PC-9 (cell line): ENCODE measurements at regions not wholly inside any gene's neighbourhood (a gene's known extent, or its start where the extent isn't known, plus 50 kb on each side); places are given as distances from the start of the nearest gene placed in this dataset.

Source experiments
- BruUV-seq: library from RNA; stranded (reverse); fragments of 400-500 nt; replicated peaks from 2 replicates; lab custom pipeline; 2021; lab: Mats Ljungman, UMichigan
- CTCF ChIA-PET: fragments of 300-600 bp; sonication (Branson Sonifier 250); formaldehyde crosslinking; loops from one replicate; lab custom pipeline; 2022; ENCODE audit warnings: antibody characterized with exemption; lab: Charles Lee
- POLR2A ChIA-PET: fragments of 300-600 bp; sonication (Branson Sonifier 250); formaldehyde crosslinking; loops from one replicate; lab custom pipeline; 2022; ENCODE audit warnings: antibody characterized with exemption; ENCODE audit not compliant: unreplicated experiment; lab: Charles Lee
- DNase-seq, 2 experiments: peaks; one replicate each; pipeline versions ENCODE4 v3.0.0 to v3.0.0-alpha.2; 2015 to 2022; ENCODE audit warnings: mixed read lengths in 1 of 2
- H2AFZ ChIP-seq: fragments of 200-600 bp; sonication (generic); 2 replicates; pipeline ENCODE4 v1.8.1; 2017; ENCODE audit warnings: antibody characterized with exemption
- H3F3A ChIP-seq: fragments of 200-600 bp; sonication (generic); 2 replicates; pipeline ENCODE4 v1.8.1; 2017; ENCODE audit warnings: antibody characterized with exemption, mild to moderate bottlenecking, low read depth; ENCODE audit not compliant: insufficient read depth
- H3K27ac ChIP-seq: fragments of 200-600 bp; sonication (generic); 2 replicates; pipeline ENCODE4 v1.6.1; 2016; ENCODE audit warnings: mixed run types
- H3K27me3 ChIP-seq: fragments of 200-600 bp; sonication (generic); 2 replicates; pipeline ENCODE4 v1.6.1; 2016; ENCODE audit warnings: low read depth, mixed run types; ENCODE audit not compliant: insufficient read depth
- H3K36me3 ChIP-seq: fragments of 200-600 bp; sonication (generic); 2 replicates; pipeline ENCODE4 v1.6.1; 2016; ENCODE audit warnings: low read depth, mixed run types
- H3K4me1 ChIP-seq: fragments of 200-600 bp; sonication (generic); replicated peaks from 2 replicates; pipeline ENCODE4 v1.6.1; 2016; ENCODE audit warnings: mixed run types; ENCODE audit not compliant: insufficient read depth
- H3K4me2 ChIP-seq: fragments of 200-600 bp; sonication (generic); 2 replicates; pipeline ENCODE4 v1.6.1; 2017; ENCODE audit warnings: mixed run types
- H3K4me3 ChIP-seq: fragments of 200-600 bp; sonication (generic); 2 replicates; pipeline ENCODE4 v1.6.1; 2016; ENCODE audit warnings: mixed run types
- H3K79me2 ChIP-seq: fragments of 200-600 bp; sonication (generic); 2 replicates; pipeline ENCODE4 v1.6.1; 2017; ENCODE audit warnings: low read depth, mixed run types
- H3K9me2 ChIP-seq: fragments of 200-600 bp; sonication (generic); 2 replicates; pipeline ENCODE4 v1.8.1; 2017; ENCODE audit warnings: mild to moderate bottlenecking; ENCODE audit not compliant: insufficient read depth
- H3K9me3 ChIP-seq: fragments of 200-600 bp; sonication (generic); 2 replicates; pipeline ENCODE4 v1.8.1; 2016; ENCODE audit warnings: low read depth; ENCODE audit not compliant: insufficient read depth
- H4K20me1 ChIP-seq: fragments of 200-600 bp; sonication (generic); 2 replicates; pipeline ENCODE4 v1.8.1; 2017; ENCODE audit not compliant: insufficient read depth
- CTCF ChIP-seq: fragments of 200-600 bp; sonication (generic); conservative IDR thresholded peaks from 2 replicates; pipeline ENCODE4 v1.6.1; 2017; ENCODE audit warnings: mixed run types, antibody characterized with exemption, mild to moderate bottlenecking, moderate library complexity
- EZH2 ChIP-seq: fragments of 200-600 bp; sonication (generic); IDR thresholded peaks from 2 replicates; pipeline ENCODE4 v1.8.0; 2017; ENCODE audit warnings: antibody characterized with exemption, low read depth
- intact Hi-C: fragments of 100-400 bp; cut with micrococcal nuclease; formaldehyde crosslinking; loops from one replicate; pipeline ENCODE4 v1.10.0; 2022; ENCODE audit not compliant: unreplicated experiment

GRCh38 chr2:171254666-171255065, 94.0 kb upstream of the TLK1 start:
- Histone ChIP-seq H3K9me2 (no peaks in the 10 kb centered on the region), H3K27ac (no peak overlapping the region), H3K4me2 (no peak overlapping the region), H4K20me1 (no peaks in the 10 kb centered on the region), H3K36me3 (no peaks in the 10 kb centered on the region), H3F3A (no peaks in the 10 kb centered on the region), H3K79me2 (no peaks in the 10 kb centered on the region), H3K4me1 (no peaks in the 10 kb centered on the region), H3K4me3 (no peak overlapping the region), H2AFZ (no peak overlapping the region), H3K27me3 (no peaks in the 10 kb centered on the region), H3K9me3 (peaks cover 7% of the 10 kb centered on the region; the same call in 1 of the 2 replicates)
- POLR2A ChIA-PET, result no interaction called here
- no TSS peak for BruUV-seq
- DNase-seq, result no peak
- TF ChIP-seq CTCF (no peak), EZH2 (no peak)
- CTCF ChIA-PET, result no interaction called here
- intact Hi-C loops, result no loop called here

- H3K27ac ChIP-seq, result no peak overlapping the region
- no peaks in the 10 kb centered on the region for H4K20me1 ChIP-seq
- TF ChIP-seq EZH2 (no peak), CTCF (no peak)
- POLR2A ChIA-PET, result interaction anchor here (0.6 kb wide), 1 partner anchor 17 kb away, joined by 3 read pairs; no protein-coding TSS in a partner anchor
- no peaks in the 10 kb centered on the region for H3K79me2 ChIP-seq
- H3K36me3 ChIP-seq, result no peaks in the 10 kb centered on the region
- DNase-seq, result no peak
- H3K9me3 ChIP-seq, result peaks cover 7% of the 10 kb centered on the region; the same call in 1 of the 2 replicates
- BruUV-seq, result no TSS peak
- no peak overlapping the region for H3K4me2 ChIP-seq
- no peak overlapping the region for H2AFZ ChIP-seq
- no peak overlapping the region for H3K4me3 ChIP-seq
- intact Hi-C loops, result no loop called here
- H3F3A ChIP-seq, result no peaks in the 10 kb centered on the region
- H3K4me1 ChIP-seq, result no peaks in the 10 kb centered on the region
- CTCF ChIA-PET, result no interaction called here
- H3K9me2 ChIP-seq, result no peaks in the 10 kb centered on the region
- no peaks in the 10 kb centered on the region for H3K27me3 ChIP-seq
Measured at GRCh38 chr2:171253900-171254650, 93.4 kb upstream of the TLK1 start.

DNA sequence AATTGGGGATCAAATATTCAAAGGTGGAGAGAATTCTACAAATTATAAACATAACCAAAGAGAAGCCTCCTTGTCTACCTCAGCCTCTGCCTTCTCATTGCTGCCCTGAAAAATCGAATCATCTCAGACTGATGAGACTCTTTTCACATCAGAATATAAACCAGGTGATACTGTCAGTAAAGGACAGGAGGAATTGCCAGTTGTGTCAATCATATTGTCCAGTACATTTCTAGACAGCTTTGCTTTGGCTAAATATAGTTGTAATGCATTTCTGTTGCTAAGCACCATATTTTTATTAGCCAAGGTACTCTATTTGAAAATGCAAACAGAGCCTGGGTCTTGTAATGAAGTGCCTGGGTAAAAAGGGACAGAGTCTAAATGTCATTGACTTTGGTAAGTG, 92.6 kb upstream of the TLK1 start:
- no peak for DNase-seq
- no peaks in the 10 kb centered on the region for H3K36me3 ChIP-seq
- CTCF ChIA-PET, result no interaction called here

More for the DNA sequence above, 92.6 kb upstream of the TLK1 start:
- intact Hi-C loops, result no loop called here
- Histone ChIP-seq H3K27me3 (no peaks in the 10 kb centered on the region), H3K4me2 (no peak overlapping the region), H3K9me2 (no peaks in the 10 kb centered on the region), H3K4me1 (no peaks in the 10 kb centered on the region), H3K27ac (no peak overlapping the region), H3K4me3 (no peak overlapping the region), H3K9me3 (peaks cover 8% of the 10 kb centered on the region), H2AFZ (no peak overlapping the region), H3K79me2 (no peaks in the 10 kb centered on the region), H3F3A (no peaks in the 10 kb centered on the region), H4K20me1 (no peaks in the 10 kb centered on the region)
- TF ChIP-seq CTCF (no peak), EZH2 (no peak)
- POLR2A ChIA-PET, result no interaction called here
- no TSS peak for BruUV-seq
